ENCODE measurements at regions not wholly inside any gene's neighbourhood (a gene's known extent, or its start where the extent isn't known, plus 50 kb on each side); places are given as distances from the start of the nearest gene placed in this dataset.

DNA sequence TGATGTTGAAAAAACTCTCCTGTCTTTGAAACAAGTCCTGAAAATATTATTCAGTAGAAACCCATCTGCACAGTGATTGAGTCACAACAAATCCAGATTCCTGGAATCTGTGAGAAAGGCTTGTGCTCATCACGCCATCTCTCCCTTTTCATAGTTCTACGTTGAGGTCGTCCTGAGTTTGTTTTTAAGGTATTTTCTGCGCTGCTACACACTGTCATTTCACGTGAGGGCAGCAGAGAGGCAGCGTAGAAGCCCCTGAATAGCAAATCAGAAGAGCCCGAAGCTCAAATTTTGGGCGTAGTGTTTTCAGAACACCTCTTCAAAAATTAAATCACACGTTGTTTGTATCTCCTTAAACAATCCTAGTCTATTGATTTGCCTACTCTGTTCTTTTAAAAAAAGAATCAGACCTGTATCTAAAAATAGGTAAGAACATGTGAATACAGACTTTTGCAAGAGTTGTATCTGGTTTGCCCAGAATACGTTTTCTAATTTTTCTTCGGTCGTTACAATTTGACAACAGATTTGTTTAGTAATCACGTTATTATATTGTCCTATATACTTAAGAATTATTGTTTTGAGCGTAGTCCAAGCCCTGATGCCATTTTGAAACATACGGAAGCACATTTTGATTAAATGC is 61.6 kb upstream of the SLC38A11 start:
- H3K4me3 ChIP-seq: no peak overlapping the region
- DNase-seq (ENCODE audit: low spot score): no peak
- WGBS: 27% methylated on average over 15 of the region's 15 CpGs
- no peaks in the 10 kb centered on the region for H3K27me3 ChIP-seq (replicated peaks; ENCODE audit: insufficient read depth)
- TF ChIP-seq, protein P1, sequence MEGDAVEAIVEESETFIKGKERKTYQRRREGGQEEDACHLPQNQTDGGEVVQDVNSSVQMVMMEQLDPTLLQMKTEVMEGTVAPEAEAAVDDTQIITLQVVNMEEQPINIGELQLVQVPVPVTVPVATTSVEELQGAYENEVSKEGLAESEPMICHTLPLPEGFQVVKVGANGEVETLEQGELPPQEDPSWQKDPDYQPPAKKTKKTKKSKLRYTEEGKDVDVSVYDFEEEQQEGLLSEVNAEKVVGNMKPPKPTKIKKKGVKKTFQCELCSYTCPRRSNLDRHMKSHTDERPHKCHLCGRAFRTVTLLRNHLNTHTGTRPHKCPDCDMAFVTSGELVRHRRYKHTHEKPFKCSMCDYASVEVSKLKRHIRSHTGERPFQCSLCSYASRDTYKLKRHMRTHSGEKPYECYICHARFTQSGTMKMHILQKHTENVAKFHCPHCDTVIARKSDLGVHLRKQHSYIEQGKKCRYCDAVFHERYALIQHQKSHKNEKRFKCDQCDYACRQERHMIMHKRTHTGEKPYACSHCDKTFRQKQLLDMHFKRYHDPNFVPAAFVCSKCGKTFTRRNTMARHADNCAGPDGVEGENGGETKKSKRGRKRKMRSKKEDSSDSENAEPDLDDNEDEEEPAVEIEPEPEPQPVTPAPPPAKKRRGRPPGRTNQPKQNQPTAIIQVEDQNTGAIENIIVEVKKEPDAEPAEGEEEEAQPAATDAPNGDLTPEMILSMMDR (IDR thresholded peaks at IDR 0.05): peak in 2 of 4 experiments; percentile 24 to 29
- TF ChIP-seq POLR2A (IDR thresholded peaks at IDR 0.05) (no peak), POLR2AphosphoS5 (IDR thresholded peaks at IDR 0.05) (no peak)
- H3K36me3 ChIP-seq: no peaks in the 10 kb centered on the region
- no peak overlapping the region for H3K27ac ChIP-seq
- intact Hi-C loops (cut with DNase I): loop anchor here (10.0 kb wide), 1 partner anchor 188 kb away; the partner anchor contains the start of gene SCN3A
- no peaks in the 10 kb centered on the region for H3K4me1 ChIP-seq (replicated peaks)
- H3K9me3 ChIP-seq: no peaks in the 10 kb centered on the region

DNA sequence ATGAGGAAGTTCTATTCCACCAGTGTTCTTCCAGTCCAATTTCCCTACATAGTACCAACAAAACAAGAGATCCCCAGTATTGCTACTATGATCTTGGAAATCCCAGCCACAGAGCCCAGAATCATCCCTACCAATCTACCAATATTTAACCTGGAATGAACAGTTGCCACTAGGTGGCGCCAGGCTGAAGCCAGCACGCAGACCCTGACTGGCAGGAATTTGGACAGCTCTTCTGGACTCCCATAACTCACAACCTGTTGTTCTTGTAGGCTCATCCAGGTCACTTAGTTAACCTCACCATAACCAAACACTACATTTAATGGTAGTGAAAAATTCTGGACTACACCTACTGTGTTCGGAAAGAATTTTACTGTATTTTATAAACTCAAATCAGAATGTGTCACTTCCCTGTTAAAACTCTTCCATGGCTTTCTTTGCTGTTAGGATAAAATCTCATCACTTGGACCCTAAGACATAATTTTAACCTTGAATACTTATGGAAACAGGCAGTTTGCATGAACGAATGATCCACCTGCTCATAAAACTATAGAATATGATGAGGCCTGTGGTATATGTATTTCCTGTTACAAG is 59.8 kb upstream of the SLC38A11 start:
- TF ChIP-seq POLR2AphosphoS5 (IDR thresholded peaks at IDR 0.05): no peak
- TF ChIP-seq, protein P1 (IDR thresholded peaks at IDR 0.05): peak; percentile 49 to 59 (median 52)
- Histone ChIP-seq H3K9me3 (no peaks in the 10 kb centered on the region), H3K36me3 (no peaks in the 10 kb centered on the region), H3K4me3 (no peak overlapping the region), H3K4me1 (replicated peaks) (no peaks in the 10 kb centered on the region), H3K27me3 (replicated peaks; ENCODE audit: insufficient read depth) (no peaks in the 10 kb centered on the region), H3K27ac (no peak overlapping the region)
- intact Hi-C loops (cut with DNase I): loop anchor here (10.0 kb wide), 1 partner anchor 190 kb away; the partner anchor contains the start of gene SCN3A
- peak; percentile 33 for DNase-seq (ENCODE audit: low spot score)
- WGBS: 34% methylated on average over 4 of the region's 4 CpGs

DNA sequence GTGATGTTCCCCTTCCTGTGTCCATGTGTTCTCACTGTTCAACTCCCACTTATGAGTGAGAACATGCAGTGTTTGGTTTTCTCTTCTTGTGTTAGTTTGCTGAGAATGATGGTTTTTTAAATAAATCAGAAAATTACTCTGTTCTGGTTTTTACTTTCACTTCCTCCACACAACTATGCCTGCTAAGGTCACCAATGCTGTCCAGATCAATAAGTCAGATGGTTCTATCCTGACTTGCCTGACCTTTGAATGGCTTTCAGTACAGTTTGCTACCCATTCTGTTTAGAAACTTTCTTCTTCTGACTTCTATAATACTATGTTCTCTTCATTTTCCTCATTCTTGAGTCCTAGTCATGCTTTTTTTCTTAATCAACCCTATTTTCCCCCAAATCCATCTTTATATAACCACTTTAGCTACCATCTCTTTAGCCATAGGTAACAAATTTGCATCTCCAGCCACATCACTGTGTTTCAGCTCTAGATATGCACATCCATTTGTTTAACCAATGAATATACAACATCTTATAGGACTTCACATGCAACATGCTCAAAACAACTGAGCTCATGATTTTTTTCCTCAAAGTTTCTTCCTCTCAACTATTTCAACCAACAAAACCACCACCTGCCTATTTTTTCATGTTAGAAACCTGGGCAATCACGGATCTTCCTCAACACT is 58.8 kb upstream of the SLC38A11 start:
- Histone ChIP-seq H3K4me1 (replicated peaks) (no peaks in the 10 kb centered on the region), H3K27ac (no peak overlapping the region), H3K9me3 (no peaks in the 10 kb centered on the region), H3K4me3 (no peak overlapping the region), H3K36me3 (no peaks in the 10 kb centered on the region), H3K27me3 (replicated peaks; ENCODE audit: insufficient read depth) (no peaks in the 10 kb centered on the region)
- no peak for DNase-seq (ENCODE audit: low spot score)
- intact Hi-C loops (cut with DNase I): loop anchor here (10.0 kb wide), 1 partner anchor 191 kb away; the partner anchor contains the start of gene SCN3A
- TF ChIP-seq, protein P1 (IDR thresholded peaks at IDR 0.05): no peak
- TF ChIP-seq POLR2AphosphoS5 (IDR thresholded peaks at IDR 0.05) (no peak), POLR2A (IDR thresholded peaks at IDR 0.05) (no peak)
- WGBS: 74% methylated on average over 1 of the region's 1 CpG

DNA sequence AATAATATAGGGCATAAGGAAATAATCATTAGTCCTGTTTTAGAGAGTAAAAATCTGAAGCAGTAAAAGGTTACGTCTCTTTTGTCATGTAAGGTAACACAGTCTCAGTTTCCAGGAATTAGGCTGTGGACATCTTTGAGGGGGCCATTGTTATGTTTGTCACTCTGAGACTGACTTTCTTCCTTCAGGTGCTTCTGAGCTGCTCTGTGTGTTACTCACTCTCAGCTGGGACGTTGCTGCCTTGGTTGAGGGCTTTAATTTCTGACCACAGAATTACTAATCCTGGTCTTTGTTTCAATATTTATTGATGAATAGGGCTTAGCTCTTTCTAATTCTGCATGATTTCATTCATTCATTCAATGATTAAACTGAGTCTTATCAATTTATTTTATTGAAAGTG is 55.9 kb upstream of the SLC38A11 start:
- no peaks in the 10 kb centered on the region for H3K36me3 ChIP-seq
- DNase-seq (ENCODE audit: low spot score): no peak
- TF ChIP-seq, protein P1 (IDR thresholded peaks at IDR 0.05): no peak
- TF ChIP-seq POLR2AphosphoS5 (IDR thresholded peaks at IDR 0.05) (no peak), POLR2A (IDR thresholded peaks at IDR 0.05) (no peak)
- no peaks in the 10 kb centered on the region for H3K4me1 ChIP-seq (replicated peaks)
- WGBS: 69% methylated on average over 2 of the region's 2 CpGs
- H3K9me3 ChIP-seq: no peaks in the 10 kb centered on the region
- intact Hi-C loops (cut with DNase I): loop anchor here (10.0 kb wide), 1 partner anchor 194 kb away; the partner anchor contains the start of gene SCN3A
- no peak overlapping the region for H3K4me3 ChIP-seq
- H3K27me3 ChIP-seq (replicated peaks; ENCODE audit: insufficient read depth): no peaks in the 10 kb centered on the region
- no peak overlapping the region for H3K27ac ChIP-seq

Measured in prostate gland (tissue), 2 donors.